Natural killer cell (primary cell): ENCODE measurements at regions not wholly inside any gene's neighbourhood (a gene's known extent, or its start where the extent isn't known, plus 50 kb on each side); places are given as distances from the start of the nearest gene placed in this dataset.
"Not testable (repeated sequence)": the region's sequence is repeated elsewhere in the genome, so short reads cannot be mapped to it uniquely, and the experiment has no call there.

Experiments
- ATAC-seq, 3 donors: fragments of 150-1000 bp in 2 of 3; fragments of 200-7000 bp in 1 of 3; cut with Tn5 transposase; 1 replicate in 1 of 3; 2 replicates in 2 of 3; pipeline ENCODE4 v1.10.0; 2021; ENCODE audit warnings: mild to moderate bottlenecking in 2 of 3, moderate library complexity in 2 of 3
- DNase-seq, 2 donors: peaks; one replicate each; pipeline versions ENCODE4 v3.0.0 to v3.0.0-alpha.2; 2013 to 2021; ENCODE audit warnings: mixed read lengths in 1 of 2
- H3K27ac ChIP-seq: one replicate; pipeline ENCODE4 v1.5.1; 2013; ENCODE audit warnings: mild to moderate bottlenecking, low read length
- H3K27me3 ChIP-seq: one replicate; pipeline ENCODE4 v1.6.1; 2013; ENCODE audit warnings: low read length; ENCODE audit not compliant: control insufficient read depth, insufficient read depth
- H3K36me3 ChIP-seq: one replicate; pipeline ENCODE4 v1.6.1; 2013; ENCODE audit warnings: low read length; ENCODE audit not compliant: control insufficient read depth, insufficient read depth
- H3K4me1 ChIP-seq: one replicate; pipeline ENCODE4 v1.6.1; 2013; ENCODE audit warnings: low read length; ENCODE audit not compliant: control insufficient read depth, insufficient read depth
- H3K4me3 ChIP-seq: one replicate; pipeline ENCODE4 v1.5.1; 2013; ENCODE audit warnings: low read length
- H3K9me3 ChIP-seq: one replicate; pipeline ENCODE4 v1.6.1; 2013; ENCODE audit warnings: low read length; ENCODE audit not compliant: control insufficient read depth, insufficient read depth
- H3K27ac Mint-ChIP-seq, 2 donors: one replicate each; pipeline ENCODE4 v1.8.0; 2022; ENCODE audit warnings: mild to moderate bottlenecking in 2 of 2, mixed read lengths in 2 of 2, moderate library complexity in 1 of 2
- H3K27me3 Mint-ChIP-seq, 2 donors: one replicate each; pipeline ENCODE4 v1.8.0; 2022; ENCODE audit warnings: low read depth in 2 of 2, mixed read lengths in 2 of 2
- H3K36me3 Mint-ChIP-seq: one replicate; pipeline ENCODE4 v1.8.0; 2022; ENCODE audit warnings: mixed read lengths
- H3K4me1 Mint-ChIP-seq, 2 donors: one replicate each; pipeline ENCODE4 v1.8.0; 2022; ENCODE audit warnings: mixed read lengths in 2 of 2
- H3K4me3 Mint-ChIP-seq: one replicate; pipeline ENCODE4 v1.8.0; 2022; ENCODE audit warnings: mild to moderate bottlenecking, moderate library complexity, mixed read lengths
- H3K9me3 Mint-ChIP-seq, 2 donors: one replicate each; pipeline ENCODE4 v1.8.0; 2022; ENCODE audit warnings: mixed read lengths in 2 of 2
- CTCF ChIP-seq: fragments of 200-600 bp; IDR thresholded peaks from one replicate; pipeline ENCODE4 v1.8.0; 2022; ENCODE audit warnings: antibody characterized with exemption
- WGBS: methylation state at CpG from one replicate; pipeline ENCODE4 v1.1.7; 2013; ENCODE audit warnings: missing lambda C conversion rate; ENCODE audit not compliant: insufficient coverage; 5-methylcytosine and 5-hydroxymethylcytosine counted together
- intact Hi-C: fragments of 100-400 bp; cut with micrococcal nuclease; formaldehyde crosslinking; loops from one replicate; pipeline ENCODE4 v1.14.2; 2022

GRCh38 chr9:102225841-102226441, 487.5 kb upstream of the GRIN3A start:
- intact Hi-C loops, result no loop called here

GRCh38 chr9:102223320-102224136, 485.1 kb upstream of the GRIN3A start:
- H3K36me3 ChIP-seq, ATAC-seq, H3K9me3 Mint-ChIP-seq, H3K27ac ChIP-seq, intact Hi-C loops, H3K4me1 ChIP-seq, H3K27me3 Mint-ChIP-seq, DNase-seq, H3K27me3 ChIP-seq, H3K9me3 ChIP-seq, H3K36me3 Mint-ChIP-seq, H3K4me1 Mint-ChIP-seq, H3K27ac Mint-ChIP-seq, H3K4me3 Mint-ChIP-seq, H3K4me3 ChIP-seq: not testable (repeated sequence)
- WGBS, result 90% methylated on average over 25 of the region's 27 CpGs

More at GRCh38 chr9:102225841-102226441, 487.5 kb upstream of the GRIN3A start:
- no CpG with 5 or more reads among the region's 1 CpG for WGBS
- Histone ChIP-seq H3K27ac (no peak overlapping the region), H3K36me3 (no peaks in the 10 kb centered on the region), H3K4me1 (no peaks in the 10 kb centered on the region), H3K9me3 (no peaks in the 10 kb centered on the region), H3K4me3 (no peak overlapping the region), H3K27me3 (no peaks in the 10 kb centered on the region)
- Mint-ChIP-seq H3K9me3 (peaks cover 14 to 17% of the 10 kb centered on the region in 2 donors), H3K4me1 (no peaks in the 10 kb centered on the region), H3K27ac (no peak overlapping the region), H3K36me3 (no peaks in the 10 kb centered on the region), H3K4me3 (no peak overlapping the region), H3K27me3 (no peaks in the 10 kb centered on the region)
- TF ChIP-seq CTCF, result no peak
- ATAC-seq (no peak), DNase-seq (no peak)

GRCh38 chr9:102209176-102209575, 470.7 kb upstream of the GRIN3A start:
- Histone ChIP-seq H3K4me3 (no peak overlapping the region), H3K27ac (no peak overlapping the region), H3K9me3 (no peaks in the 10 kb centered on the region), H3K36me3 (no peaks in the 10 kb centered on the region), H3K4me1 (no peaks in the 10 kb centered on the region), H3K27me3 (no peaks in the 10 kb centered on the region)
- no peaks in the 10 kb centered on the region for H3K4me1 Mint-ChIP-seq
- TF ChIP-seq CTCF, result no peak
- no peak overlapping the region for H3K4me3 Mint-ChIP-seq
- intact Hi-C loops, result no loop called here
- H3K9me3 Mint-ChIP-seq, result peaks cover 17 to 20% of the 10 kb centered on the region in 2 donors
- no peak overlapping the region for H3K27ac Mint-ChIP-seq
- DNase-seq, result no peak
- ATAC-seq, result no peak
- no peaks in the 10 kb centered on the region for H3K27me3 Mint-ChIP-seq
- 29% methylated on average over 1 of the region's 3 CpGs for WGBS
- H3K36me3 Mint-ChIP-seq, result no peaks in the 10 kb centered on the region

- no peaks in the 10 kb centered on the region for H3K36me3 Mint-ChIP-seq
- no peak overlapping the region for H3K4me3 Mint-ChIP-seq
- no peak overlapping the region for H3K27ac Mint-ChIP-seq
- DNase-seq, result no peak
- intact Hi-C loops, result no loop called here
- peaks cover 17 to 18% of the 10 kb centered on the region in 2 donors for H3K9me3 Mint-ChIP-seq
- H3K9me3 ChIP-seq, result no peaks in the 10 kb centered on the region
- H3K4me1 Mint-ChIP-seq, result no peaks in the 10 kb centered on the region
- ATAC-seq, result no peak
- 86% methylated on average over 4 of the region's 4 CpGs for WGBS
- no peaks in the 10 kb centered on the region for H3K27me3 Mint-ChIP-seq
- H3K4me3 ChIP-seq, result no peak overlapping the region
- no peaks in the 10 kb centered on the region for H3K27me3 ChIP-seq
- H3K4me1 ChIP-seq, result no peaks in the 10 kb centered on the region
- no peak for TF ChIP-seq CTCF
- H3K36me3 ChIP-seq, result no peaks in the 10 kb centered on the region
- H3K27ac ChIP-seq, result no peak overlapping the region
Measured at GRCh38 chr9:102206432-102206831, 468.0 kb upstream of the GRIN3A start.
